RPMI7951 (cell line): ENCODE measurements at regions not wholly inside any gene's neighbourhood (a gene's known extent, or its start where the extent isn't known, plus 50 kb on each side); places are given as distances from the start of the nearest gene placed in this dataset.

Source experiments
- DNase-seq: peaks from one replicate; pipeline ENCODE4 v3.0.0-alpha.2; 2012; ENCODE audit warnings: low read depth

DNA sequence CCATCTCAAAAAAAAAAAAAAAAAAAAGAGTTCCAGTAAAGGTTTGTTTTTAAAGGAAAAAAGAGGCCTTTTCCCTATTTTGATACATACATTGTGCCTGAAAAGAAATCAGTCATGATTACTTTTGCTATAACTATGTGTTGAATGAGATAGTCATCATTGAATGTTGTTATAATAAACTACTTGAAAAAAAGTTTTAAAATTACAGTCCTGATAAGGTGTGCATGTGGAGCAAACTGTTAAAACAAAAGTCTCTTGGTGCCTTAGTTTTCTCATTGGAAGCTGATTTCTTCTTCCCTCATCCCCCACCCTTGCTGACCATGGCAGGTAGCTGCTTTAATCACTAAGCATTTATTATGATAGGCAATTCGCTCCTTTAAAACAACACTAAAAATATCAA lies 172.3 kb upstream of the TBCA start:
- DNase-seq: no peak

DNA sequence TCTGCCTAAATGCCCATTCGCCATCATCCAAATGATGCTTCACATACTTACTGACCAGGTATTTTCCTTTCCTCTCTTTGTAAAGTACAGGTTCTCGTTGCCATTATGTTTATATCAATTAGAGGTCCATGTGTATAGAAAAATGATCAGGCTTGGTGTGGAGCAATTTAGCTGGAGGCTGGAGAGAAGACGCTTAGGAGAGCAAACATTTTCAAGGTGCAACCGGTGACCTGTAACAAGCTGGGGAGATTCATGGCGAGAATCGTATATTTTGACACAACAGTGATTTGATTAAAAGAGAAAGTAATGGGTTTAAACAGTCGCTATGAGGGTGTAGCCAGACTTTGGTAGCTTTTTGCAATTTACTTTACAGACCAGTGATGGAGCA lies 170.9 kb upstream of the TBCA start:
- DNase-seq: no peak

- no peak for DNase-seq
These were observed 170.4 kb upstream of the TBCA start for GRCh38 chr5:77946381-77947040.

DNA sequence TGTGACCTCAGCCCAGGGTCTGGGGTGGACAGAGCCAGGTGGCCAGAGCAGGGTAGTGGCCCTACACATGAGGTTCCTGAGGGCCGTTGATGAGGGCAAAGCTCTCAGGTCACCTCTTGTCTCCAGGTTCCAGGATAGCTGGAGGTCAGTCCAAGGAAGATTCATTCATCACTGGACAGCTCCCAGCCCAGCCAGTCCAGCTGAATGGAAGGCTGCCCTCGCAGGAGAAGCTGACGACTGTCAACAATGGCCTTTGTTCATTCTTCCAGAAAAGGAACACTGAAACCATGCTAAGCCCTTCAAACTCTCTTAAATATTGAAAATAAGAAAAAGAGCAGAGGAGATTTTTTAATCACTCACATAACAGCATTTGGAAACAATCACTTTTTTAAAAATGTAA lies 169.7 kb upstream of the TBCA start:
- no peak for DNase-seq

DNA sequence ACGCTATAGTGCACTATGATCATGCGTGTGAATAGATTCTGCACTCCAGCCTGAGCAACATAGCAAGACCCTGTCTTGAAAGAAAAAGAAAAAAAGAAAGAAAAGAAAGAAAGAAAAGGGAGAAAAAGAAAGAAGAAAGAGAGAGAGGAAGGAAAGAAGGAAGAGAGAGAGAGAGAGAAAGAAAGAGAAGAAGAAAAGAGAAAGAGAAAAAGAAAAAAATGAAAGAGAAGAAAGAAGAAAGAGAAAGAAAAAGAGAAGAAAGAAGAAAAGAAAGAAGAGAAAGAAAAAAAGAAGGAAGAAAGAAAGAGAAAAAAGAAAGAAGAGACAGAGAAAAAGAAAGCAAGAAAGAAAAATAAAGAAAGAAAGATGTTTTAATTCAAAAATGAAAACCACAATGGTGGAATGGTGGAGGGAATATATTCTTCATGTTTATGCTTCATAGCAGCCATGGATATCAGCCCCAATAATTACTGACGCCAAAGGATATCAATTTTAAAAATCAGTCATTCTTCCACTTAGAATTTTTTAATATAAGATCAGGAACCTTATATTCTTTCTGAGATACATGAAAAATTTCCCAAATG lies 168.7 kb upstream of the TBCA start:
- DNase-seq: no peak

DNA sequence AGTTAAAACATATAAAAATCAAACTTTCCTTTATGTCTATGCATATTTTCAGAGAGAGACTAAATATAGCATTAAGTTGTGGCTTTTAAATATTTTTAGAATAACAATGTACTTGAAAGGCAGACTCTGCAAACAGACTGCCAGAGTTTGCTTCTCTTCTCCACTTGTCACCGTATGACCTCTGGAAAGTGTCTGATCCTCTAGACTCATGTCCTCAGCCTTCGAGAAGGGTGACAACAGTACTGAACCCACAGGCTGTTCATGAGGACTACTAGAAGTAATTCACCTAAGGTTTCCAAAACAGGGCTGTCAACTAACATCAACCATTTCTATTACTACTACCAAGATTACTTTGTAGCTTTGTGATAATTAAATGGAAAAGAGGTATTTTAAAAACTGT lies 167.7 kb upstream of the TBCA start:
- DNase-seq: no peak

- DNase-seq: no peak
These were observed 166.6 kb upstream of the TBCA start for GRCh38 chr5:77942578-77943239.

DNA sequence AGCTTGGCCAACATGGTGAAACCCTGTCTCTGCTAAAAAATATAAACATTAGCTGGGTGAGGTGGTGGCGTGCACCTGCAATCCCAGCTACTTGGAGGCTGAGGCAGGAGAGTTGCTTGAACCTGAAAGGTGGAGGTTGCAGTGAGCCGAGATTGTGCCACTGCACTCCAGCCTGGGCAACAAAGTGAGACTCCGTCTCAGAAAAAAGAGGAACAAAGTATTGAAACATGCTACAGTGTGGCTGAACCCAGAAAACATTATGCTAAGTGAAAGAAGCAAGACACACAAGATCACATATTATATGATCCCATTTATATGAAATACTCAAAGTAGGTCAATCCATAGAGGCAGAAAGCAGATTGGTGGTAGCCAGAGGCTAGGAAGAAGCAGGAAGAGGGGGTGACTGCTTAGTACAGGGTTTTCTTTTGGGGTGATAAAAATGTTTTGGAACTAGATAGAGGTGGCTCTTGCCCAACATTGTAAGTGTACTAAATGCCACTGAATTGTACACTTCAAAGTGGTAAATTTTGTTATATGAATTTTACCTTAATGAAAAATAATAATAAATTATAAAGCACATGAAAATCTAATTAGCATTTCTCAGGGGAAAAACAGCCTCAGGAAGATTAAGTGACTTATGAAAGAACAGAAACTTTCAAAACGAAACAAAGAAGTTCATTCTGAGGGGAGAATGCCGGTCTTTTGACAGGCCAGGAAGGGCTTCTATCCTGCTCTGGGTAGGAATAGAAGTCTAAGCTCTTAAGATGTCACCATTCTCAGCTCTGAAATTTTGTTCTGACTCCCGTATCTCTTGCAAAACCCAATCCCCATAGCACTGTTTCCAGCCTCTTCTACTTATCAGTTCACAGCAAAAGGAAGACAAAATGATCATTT lies 161.1 kb upstream of the TBCA start:
- no peak for DNase-seq

DNA sequence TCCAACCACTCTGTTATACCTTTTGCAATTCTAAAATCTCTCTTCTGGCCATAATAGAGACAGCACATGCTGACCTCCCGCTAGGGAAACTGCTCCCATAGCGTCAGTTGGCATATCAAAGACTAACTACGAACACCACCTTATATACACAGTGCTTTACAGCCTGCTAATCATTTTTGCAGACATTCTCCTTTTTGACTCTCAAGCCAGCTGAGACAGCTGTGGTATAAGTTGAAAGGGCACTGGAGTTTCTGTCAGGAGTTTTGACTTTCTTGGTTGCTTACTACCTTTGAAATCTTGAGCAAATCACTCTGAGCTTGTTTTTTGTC lies 160.2 kb upstream of the TBCA start:
- no peak for DNase-seq

DNA sequence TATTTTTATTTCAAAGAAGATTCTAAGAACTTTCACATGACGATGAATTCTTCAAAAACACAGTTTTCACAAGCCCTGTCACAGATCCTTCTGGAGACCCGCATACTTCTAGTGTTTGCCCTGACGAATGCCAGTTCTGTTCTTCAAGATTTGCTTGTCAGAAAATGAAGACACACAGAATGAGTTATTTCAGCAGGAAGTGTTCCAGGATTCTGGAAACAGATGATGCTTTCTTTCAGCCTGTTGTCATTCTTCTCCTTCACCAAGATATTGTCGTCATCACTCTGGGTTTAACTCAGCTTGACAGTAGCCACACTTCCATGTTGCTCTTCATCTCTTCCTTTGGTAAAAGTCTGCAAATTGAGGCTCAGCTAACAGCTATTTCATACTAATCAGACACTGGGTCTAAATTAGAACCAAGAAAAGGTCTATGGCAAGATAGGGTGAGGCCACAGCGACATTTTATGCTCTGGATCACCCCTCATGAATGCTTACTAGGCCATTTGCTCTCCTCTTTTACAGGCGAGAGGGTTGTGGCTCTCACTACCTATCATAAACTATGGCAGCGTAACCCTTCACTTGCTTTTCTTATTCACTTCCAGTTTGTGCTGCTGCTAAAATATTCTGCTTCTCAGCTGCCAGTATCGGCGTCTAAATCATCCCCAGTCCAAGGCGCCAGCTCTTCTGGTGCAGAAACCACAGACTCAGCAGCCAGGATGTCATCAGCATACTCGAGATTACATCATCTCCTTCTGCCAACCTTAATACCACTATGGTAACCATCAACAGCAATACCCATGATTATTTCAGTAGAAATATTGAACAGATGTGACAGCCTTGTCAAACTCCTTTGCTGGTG lies 159.6 kb upstream of the TBCA start:
- peak; percentile 58 for DNase-seq

GRCh38 chr5:77928776-77929300 lies 152.7 kb upstream of the TBCA start:
- DNase-seq: no peak

DNA sequence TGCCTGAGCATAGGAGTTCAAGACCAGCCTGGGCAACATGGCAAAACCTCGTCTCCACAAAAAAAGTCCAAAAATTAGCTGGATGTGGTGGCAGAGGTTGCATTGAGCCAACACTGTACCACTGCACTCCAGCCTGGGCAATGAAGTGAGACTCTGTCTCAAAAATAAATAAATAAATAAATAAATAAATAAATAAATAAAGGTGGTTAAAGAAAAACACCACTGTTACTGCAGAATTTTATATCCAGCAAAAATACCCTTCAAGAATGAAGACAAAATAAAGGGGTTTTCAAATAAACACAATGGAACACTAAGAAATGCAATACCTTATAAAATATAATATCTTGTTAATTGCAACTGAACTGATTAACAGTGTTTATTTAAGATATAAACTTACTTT lies 150.2 kb upstream of the TBCA start:
- no peak for DNase-seq

DNA sequence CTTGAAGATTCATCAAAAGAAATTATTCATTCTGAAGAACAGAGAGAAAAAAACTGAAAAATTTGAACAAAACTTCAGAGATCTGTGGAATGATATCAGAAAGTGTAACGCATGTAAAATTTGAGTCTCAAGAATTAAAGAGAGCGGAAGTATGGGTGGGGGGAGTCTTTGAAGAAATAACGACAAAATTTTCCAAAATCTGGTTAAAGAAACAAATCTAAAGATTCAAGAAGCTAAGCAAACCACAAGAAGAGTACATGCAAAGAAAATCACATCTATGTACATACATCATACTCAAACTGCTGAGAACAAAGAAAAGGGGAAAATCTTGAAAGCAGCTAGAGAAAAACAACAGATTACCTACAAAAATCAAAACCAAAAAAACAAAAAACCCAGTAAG lies 149.4 kb upstream of the TBCA start:
- DNase-seq: no peak

DNA sequence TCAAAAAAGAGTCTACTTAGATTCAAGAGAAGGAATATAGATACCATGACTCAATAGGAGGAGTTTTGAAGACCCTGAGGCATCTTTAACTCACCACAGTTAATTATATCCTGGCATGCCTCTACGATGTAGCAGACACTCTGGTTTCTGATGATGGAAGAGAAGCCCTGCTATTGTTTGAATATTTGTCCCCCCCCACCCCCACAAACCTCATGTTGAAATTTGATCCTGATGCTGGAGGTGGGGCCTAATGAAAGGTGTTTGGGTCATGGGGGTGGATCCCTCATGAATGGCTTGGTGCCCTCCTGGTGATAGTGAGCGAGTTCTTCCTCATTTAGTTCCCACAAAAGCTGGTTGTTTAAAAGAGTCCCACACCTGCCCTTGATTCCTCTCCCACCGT lies 147.9 kb upstream of the TBCA start:
- DNase-seq: peak; percentile 87

DNA sequence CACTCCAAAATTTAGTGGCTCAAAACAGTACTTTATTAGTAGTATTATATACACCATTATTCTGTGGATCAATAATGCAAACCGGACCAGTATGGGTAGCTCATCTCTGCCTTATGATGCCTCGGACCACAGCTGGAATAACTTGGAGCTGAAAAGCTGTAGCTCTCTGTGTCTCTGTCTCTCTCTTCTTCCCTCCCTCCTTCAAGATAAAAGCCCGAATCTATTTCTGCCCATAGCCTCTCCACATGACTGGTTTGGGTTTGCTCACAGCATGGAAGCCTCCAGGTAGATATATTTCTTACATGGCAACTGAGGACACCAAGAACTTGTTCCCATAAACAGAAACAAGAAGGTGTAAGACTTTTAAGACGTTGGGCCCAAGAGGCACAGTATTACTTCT lies 147.5 kb upstream of the TBCA start:
- no peak for DNase-seq

DNA sequence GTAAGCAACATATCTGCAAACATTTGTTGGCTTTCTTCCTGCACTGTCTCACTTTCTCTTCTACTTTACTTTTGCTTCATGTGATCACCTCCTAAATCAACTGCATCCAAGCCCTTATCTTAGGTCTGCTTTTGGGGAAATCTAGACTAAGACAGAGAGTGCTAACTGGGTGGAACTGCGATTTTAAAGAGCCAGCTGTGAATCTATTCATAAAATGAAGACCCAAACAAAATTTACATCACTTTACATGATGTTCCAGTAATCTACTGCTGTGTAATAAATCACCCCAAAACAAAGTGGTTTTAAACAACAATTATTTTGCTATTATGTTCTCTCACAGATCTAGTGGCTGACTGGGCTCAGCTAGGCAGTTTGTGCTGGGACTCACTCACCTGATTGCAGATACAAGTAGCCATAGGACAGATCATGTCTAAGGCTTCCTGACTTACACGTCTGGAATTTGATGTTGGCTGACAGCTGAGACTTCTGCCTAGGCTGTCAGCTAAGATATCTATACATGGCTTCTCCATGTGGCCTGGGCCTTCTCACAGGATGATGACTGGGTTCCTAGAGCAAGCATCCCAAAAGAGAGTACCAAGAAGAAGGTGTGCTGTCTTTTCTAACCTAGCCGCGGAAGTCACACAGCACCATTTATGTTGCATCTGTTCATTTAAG lies 145.1 kb upstream of the TBCA start:
- no peak for DNase-seq

GRCh38 chr5:77920359-77921058 lies 144.4 kb upstream of the TBCA start:
- no peak for DNase-seq

- DNase-seq: no peak
These were observed 139.2 kb upstream of the TBCA start for GRCh38 chr5:77915346-77915745.

DNA sequence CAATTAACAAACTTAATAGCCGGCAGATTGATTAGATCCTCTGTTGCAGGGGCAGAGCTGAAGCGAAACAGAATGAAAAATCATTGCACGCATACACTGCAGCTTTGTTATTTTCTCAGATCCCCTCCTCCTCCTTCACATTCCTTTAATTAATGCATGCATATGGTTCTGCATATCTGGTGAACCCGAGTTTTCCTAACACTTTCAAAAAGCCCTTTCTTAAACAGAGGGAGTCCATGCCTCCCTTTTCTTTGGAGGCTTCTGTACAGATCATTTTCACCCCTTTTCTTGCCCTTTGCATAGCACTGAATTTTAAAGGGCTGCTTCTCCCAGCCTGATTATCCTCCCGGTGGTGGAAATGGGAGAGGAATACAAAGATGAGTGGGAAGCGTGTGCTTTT lies 136.6 kb upstream of the TBCA start:
- DNase-seq: no peak

DNA sequence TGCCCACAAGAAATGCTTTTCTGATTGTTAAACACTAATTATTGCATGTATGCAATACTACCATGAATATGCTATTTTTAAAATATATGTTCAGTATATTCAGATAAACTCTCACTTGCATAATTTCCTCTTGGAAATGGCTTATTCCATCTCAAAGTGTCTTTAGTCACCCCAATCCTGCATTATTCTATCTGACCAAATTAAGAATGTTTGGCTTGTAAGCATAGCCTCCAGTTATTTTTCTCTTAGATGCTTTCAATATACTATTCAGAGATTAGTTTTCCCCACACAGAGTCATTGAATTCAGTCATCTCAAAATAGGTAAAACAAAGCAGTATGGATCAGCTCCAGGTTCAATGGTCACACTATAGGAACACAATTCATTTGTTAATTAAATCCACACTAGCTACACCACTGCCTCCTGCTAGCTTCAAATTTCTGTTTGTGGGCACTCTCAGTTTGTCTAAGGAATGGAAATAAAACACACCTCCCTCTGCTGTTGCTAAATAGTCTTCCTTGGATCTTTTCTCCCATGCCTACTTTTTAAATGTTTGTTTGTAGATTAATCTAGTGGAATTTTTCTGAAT lies 134.6 kb upstream of the TBCA start:
- no peak for DNase-seq
